H1 (cell line): ENCODE measurements at regions not wholly inside any gene's neighbourhood (a gene's known extent, or its start where the extent isn't known, plus 50 kb on each side); places are given as distances from the start of the nearest gene placed in this dataset.

Experiments
- CTCF ChIA-PET: fragments of 300-600 bp; sonication (Branson Sonifier 250); formaldehyde crosslinking; loops from one replicate; lab custom pipeline; 2021; ENCODE audit not compliant: partially characterized antibody; lab: Charles Lee
- POLR2A ChIA-PET: fragments of 300-600 bp; sonication (Branson Sonifier 250); formaldehyde crosslinking; loops from one replicate; lab custom pipeline; 2021; ENCODE audit warnings: inconsistent platforms; ENCODE audit not compliant: partially characterized antibody; lab: Charles Lee
- DNase-seq, 2 experiments: peaks; one replicate each; pipeline versions ENCODE4 v3.0.0 to v3.0.0-alpha.2; 2010 to 2022; ENCODE audit warnings: low spot score in 2 of 2, low read depth in 1 of 2, mixed read lengths in 1 of 2
- FAIRE-seq: peaks from 2 replicates; lab custom pipeline; 2011; peaks lifted over from hg19 to GRCh38; lab: Jason Lieb, UNC
- H2AFZ ChIP-seq: 2 replicates; pipeline ENCODE4 v1.8.1; 2012; ENCODE audit warnings: low read length, inconsistent platforms
- H2AK5ac ChIP-seq: 2 replicates; pipeline ENCODE4 v1.6.1; 2013; ENCODE audit warnings: low read depth, low read length
- H2BK120ac ChIP-seq: replicated peaks from 2 replicates; pipeline ENCODE3; 2013; ENCODE audit warnings: low read depth, low read length, inconsistent platforms
- H2BK12ac ChIP-seq: 2 replicates; pipeline ENCODE4 v1.6.1; 2013; ENCODE audit warnings: low read depth, low read length
- H2BK15ac ChIP-seq: 2 replicates; pipeline ENCODE4 v1.6.1; 2013; ENCODE audit warnings: low read length
- H2BK20ac ChIP-seq: 2 replicates; pipeline ENCODE4 v1.6.1; 2013; ENCODE audit warnings: low read length
- H2BK5ac ChIP-seq: 2 replicates; pipeline ENCODE4 v1.6.1; 2013; ENCODE audit warnings: low read depth, low read length
- H3K14ac ChIP-seq: 2 replicates; pipeline ENCODE4 v1.6.1; 2013; ENCODE audit warnings: inconsistent platforms; ENCODE audit not compliant: insufficient read length
- H3K18ac ChIP-seq: 2 replicates; pipeline ENCODE4 v1.6.1; 2013; ENCODE audit warnings: low read length; ENCODE audit errors: extremely low read depth
- H3K23ac ChIP-seq: 2 replicates; pipeline ENCODE4 v1.6.1; 2013; ENCODE audit warnings: inconsistent platforms; ENCODE audit not compliant: insufficient read length
- H3K23me2 ChIP-seq: 2 replicates; pipeline ENCODE4 v1.6.1; 2013; ENCODE audit warnings: low read depth, low read length
- H3K27ac ChIP-seq: 2 replicates; pipeline ENCODE4 v1.6.1; 2011; ENCODE audit warnings: low read depth, low read length, inconsistent platforms
- H3K27me3 ChIP-seq, 4 experiments: replicated peaks in 1 of 4; 1 replicate in 1 of 4; 2 replicates in 3 of 4; pipeline versions ENCODE4 v1.6.1 to v1.8.1; 2011 to 2013; ENCODE audit warnings: low read length in 3 of 4, mild to moderate bottlenecking in 3 of 4, inconsistent platforms in 2 of 4, mixed read lengths in 2 of 4, moderate library complexity in 1 of 4; ENCODE audit not compliant: control insufficient read depth in 3 of 4, insufficient read depth in 3 of 4; ENCODE audit errors: extremely low read depth in 1 of 4
- H3K36me3 ChIP-seq, 4 experiments: 2 replicates each; pipeline versions ENCODE4 v1.6.1 to v1.8.1; 2011 to 2013; ENCODE audit warnings: mild to moderate bottlenecking in 4 of 4, low read length in 3 of 4, moderate library complexity in 2 of 4, control low read depth in 1 of 4, inconsistent platforms in 1 of 4; ENCODE audit not compliant: insufficient read depth in 4 of 4, control insufficient read depth in 2 of 4
- H3K4ac ChIP-seq: replicated peaks from 2 replicates; pipeline ENCODE3; 2013; ENCODE audit warnings: low read length, low read depth, mixed read lengths, inconsistent platforms; ENCODE audit not compliant: insufficient read length
- H3K4me1 ChIP-seq, 4 experiments: replicated peaks in 1 of 4; 1 replicate in 1 of 4; 2 replicates in 3 of 4; pipeline versions ENCODE4 v1.6.1 to v1.8.1; 2011 to 2013; ENCODE audit warnings: low read length in 3 of 4, inconsistent platforms in 2 of 4, mixed read lengths in 1 of 4; ENCODE audit not compliant: insufficient read depth in 4 of 4, control insufficient read depth in 3 of 4
- H3K4me2 ChIP-seq, 2 experiments: 2 replicates each; pipeline versions ENCODE4 v1.6.1 to v1.8.1; 2011 to 2013; ENCODE audit warnings: low read depth in 2 of 2, low read length in 2 of 2, control low read depth in 1 of 2, inconsistent platforms in 1 of 2, mild to moderate bottlenecking in 1 of 2; ENCODE audit not compliant: insufficient read depth in 1 of 2
- H3K4me3 ChIP-seq, 4 experiments: fragments of 200-600, 300-600 bp in 1 of 4; sonication (generic), shearing (Covaris generic), sonication (Bioruptor Twin) in 1 of 4; 2 replicates each; pipeline versions ENCODE4 v1.5.1 to v1.8.1; 2011 to 2016; ENCODE audit warnings: low read length in 4 of 4, low read depth in 3 of 4, control low read depth in 2 of 4, inconsistent platforms in 2 of 4, mild to moderate bottlenecking in 2 of 4, mixed read lengths in 1 of 4, moderate library complexity in 1 of 4; ENCODE audit not compliant: insufficient read depth in 2 of 4; ENCODE audit errors: extremely low read depth in 1 of 4
- H3K56ac ChIP-seq: replicated peaks from 2 replicates; pipeline ENCODE3; 2013; ENCODE audit warnings: low read depth, mild to moderate bottlenecking, mixed read lengths, low read length, inconsistent platforms; ENCODE audit not compliant: insufficient read length
- H3K79me1 ChIP-seq: 2 replicates; pipeline ENCODE4 v1.6.1; 2013; ENCODE audit warnings: low read depth, low read length, control low read depth
- H3K79me2 ChIP-seq, 2 experiments: 2 replicates each; pipeline versions ENCODE4 v1.6.1 to v1.8.1; 2012 to 2013; ENCODE audit warnings: low read length in 2 of 2, mild to moderate bottlenecking in 2 of 2, inconsistent platforms in 1 of 2; ENCODE audit not compliant: insufficient read depth in 2 of 2, control insufficient read depth in 1 of 2
- H3K9ac ChIP-seq, 4 experiments: replicated peaks in 1 of 4; 1 replicate in 1 of 4; 2 replicates in 3 of 4; pipeline versions ENCODE4 v1.6.1 to v1.8.1; 2011 to 2013; ENCODE audit warnings: low read depth in 3 of 4, low read length in 3 of 4, control low read depth in 2 of 4, mild to moderate bottlenecking in 2 of 4, moderate library complexity in 2 of 4, inconsistent platforms in 1 of 4; ENCODE audit errors: extremely low read depth in 1 of 4
- H3K9me3 ChIP-seq, 2 experiments: 2 replicates each; pipeline versions ENCODE4 v1.6.1 to v1.8.1; 2012 to 2013; ENCODE audit warnings: mild to moderate bottlenecking in 2 of 2, moderate library complexity in 2 of 2, control low read depth in 1 of 2, inconsistent platforms in 1 of 2, low read depth in 1 of 2, low read length in 1 of 2, mixed read lengths in 1 of 2; ENCODE audit not compliant: insufficient read depth in 2 of 2
- H4K20me1 ChIP-seq, 2 experiments: replicated peaks in 1 of 2; 2 replicates each; pipeline versions ENCODE3 to v1.8.1; 2011 to 2013; ENCODE audit warnings: inconsistent platforms in 2 of 2, low read length in 2 of 2, mild to moderate bottlenecking in 1 of 2; ENCODE audit not compliant: insufficient read depth in 2 of 2, control insufficient read depth in 1 of 2
- H4K5ac ChIP-seq: 2 replicates; pipeline ENCODE4 v1.6.1; 2013; ENCODE audit warnings: low read length, low read depth, mixed read lengths, inconsistent platforms; ENCODE audit not compliant: insufficient read length
- H4K8ac ChIP-seq: 2 replicates; pipeline ENCODE4 v1.8.0; 2013; ENCODE audit warnings: mild to moderate bottlenecking, moderate library complexity, low read length, inconsistent platforms; ENCODE audit not compliant: insufficient read depth; ENCODE audit errors: extremely low read depth
- H4K91ac ChIP-seq: replicated peaks from 2 replicates; pipeline ENCODE3; 2013; ENCODE audit warnings: low read length, mixed read lengths, inconsistent platforms; ENCODE audit not compliant: insufficient read length
- BCL11A ChIP-seq, 2 experiments: IDR thresholded peaks; one replicate each; pipeline ENCODE4 v1.6.1; 2011; ENCODE audit warnings: low read depth in 2 of 2, low read length in 2 of 2, mild to moderate bottlenecking in 2 of 2
- CBX8 ChIP-seq: fragments of 300-800, 300-1000 bp; sonication (generic); IDR thresholded peaks from 2 replicates; pipeline ENCODE4 v1.7.1; 2016; ENCODE audit warnings: low read depth, low read length, borderline replicate concordance
- KDM1A ChIP-seq: fragments of 200-600, 300-600 bp; sonication (generic); IDR thresholded peaks from 2 replicates; pipeline ENCODE4 v1.7.1; 2016; ENCODE audit warnings: mild to moderate bottlenecking, low read length, borderline replicate concordance
- SIRT6 ChIP-seq: IDR thresholded peaks from one replicate; pipeline ENCODE4 v1.7.1; 2012; ENCODE audit warnings: low read length, inconsistent platforms
- WGBS, 2 experiments: shearing (Covaris generic) in 1 of 2; methylation state at CpG; one replicate each; pipeline versions ENCODE4 v1.1.6 to v1.1.7; 2013 to 2015; ENCODE audit warnings: low lambda C conversion rate in 2 of 2, mixed read lengths in 2 of 2, inconsistent platforms in 1 of 2, low coverage in 1 of 2, missing lambda C conversion rate in 1 of 2; ENCODE audit not compliant: insufficient replicate concordance in 2 of 2, insufficient coverage in 1 of 2, insufficient read length in 1 of 2; ENCODE audit errors: extremely low coverage in 1 of 2, missing lambda C conversion rate in 1 of 2; 5-methylcytosine and 5-hydroxymethylcytosine counted together

GRCh38 chr18:1481577-1481976 is 576.9 kb downstream of the ADCYAP1 start:
- H3K4me2 ChIP-seq: no peak overlapping the region
- 91% methylated on average over 1 of the region's 1 CpG; no CpG with 5 or more reads in 1 of the 2 experiments for WGBS, 2 experiments
- H4K20me1 ChIP-seq: peaks cover 0 to 1% of the 10 kb centered on the region in 2 experiments
- no peaks in the 10 kb centered on the region for H3K4me1 ChIP-seq
- no peak overlapping the region for H3K4me3 ChIP-seq
- FAIRE-seq (no peak), DNase-seq (no peak)
- H3K56ac ChIP-seq: no peak overlapping the region
- H3K14ac ChIP-seq: no peak overlapping the region
- H2BK120ac ChIP-seq: no peak overlapping the region
- H3K36me3 ChIP-seq: no peaks in the 10 kb centered on the region
- H4K8ac ChIP-seq: no peak overlapping the region
- POLR2A ChIA-PET: no interaction called here
- no peak overlapping the region for H2BK5ac ChIP-seq
- H3K9ac ChIP-seq: no peak overlapping the region
- no peaks in the 10 kb centered on the region; the same call in 1 of the 2 replicates for H3K23me2 ChIP-seq
- no peak overlapping the region for H2AK5ac ChIP-seq
- H2BK15ac ChIP-seq: no peak overlapping the region
- H4K5ac ChIP-seq: no peak overlapping the region
- no peaks in the 10 kb centered on the region for H3K9me3 ChIP-seq
- no peak overlapping the region for H4K91ac ChIP-seq
- no peaks in the 10 kb centered on the region for H3K79me2 ChIP-seq
- no peak overlapping the region for H3K23ac ChIP-seq
- H3K27ac ChIP-seq: no peak overlapping the region
- no peaks in the 10 kb centered on the region for H3K79me1 ChIP-seq
- no peak overlapping the region for H2BK12ac ChIP-seq
- no peak overlapping the region for H2AFZ ChIP-seq
- no peak overlapping the region for H2BK20ac ChIP-seq
- no peaks in the 10 kb centered on the region for H3K27me3 ChIP-seq
- CTCF ChIA-PET: interaction anchor here (0.6 kb wide), 2 partner anchors 51 to 844 kb away, joined by 3 read pairs; no protein-coding TSS in a partner anchor
- no peak overlapping the region for H3K18ac ChIP-seq
- H3K4ac ChIP-seq: no peak overlapping the region
- TF ChIP-seq BCL11A (IDR thresholded peaks at IDR 0.05; ENCODE audit: low read depth in 2 of 2, low read length in 2 of 2) (no peak), CBX8 (no peak), KDM1A (no peak), SIRT6 (no peak)
